Endometrium (tissue), 2 donors: ENCODE measurements at regions not wholly inside any gene's neighbourhood (a gene's known extent, or its start where the extent isn't known, plus 50 kb on each side); places are given as distances from the start of the nearest gene placed in this dataset.
"Not testable (repeated sequence)": the region's sequence is repeated elsewhere in the genome, so short reads cannot be mapped to it uniquely, and the experiment has no call there.

Experiments
- FAIRE-seq: peaks from 2 replicates; lab custom pipeline; 2012; peaks lifted over from hg19 to GRCh38; lab: Jason Lieb, UNC
- donor health status: control.
- donor health status: control.

DNA sequence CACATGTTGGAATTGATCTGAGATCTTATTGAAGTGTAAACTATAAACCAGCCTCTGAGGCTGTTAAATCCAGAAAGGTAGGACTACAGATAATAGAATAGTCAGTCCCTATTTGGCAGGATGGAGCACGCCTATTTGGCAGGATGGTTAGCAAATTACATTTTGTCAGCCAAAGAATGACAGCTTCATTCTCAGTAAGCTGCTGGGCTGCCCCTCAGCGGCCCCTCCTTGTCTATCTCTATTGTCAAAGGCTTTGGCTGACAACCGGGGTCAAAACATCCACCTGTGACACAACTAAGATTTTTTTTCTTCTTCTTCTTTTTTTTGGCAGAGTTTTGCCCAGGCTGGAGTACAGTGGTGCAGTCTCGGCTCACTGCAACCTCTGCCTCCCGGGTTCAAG lies 123.4 kb upstream of the ECI2 start:
- FAIRE-seq, result no peak

DNA sequence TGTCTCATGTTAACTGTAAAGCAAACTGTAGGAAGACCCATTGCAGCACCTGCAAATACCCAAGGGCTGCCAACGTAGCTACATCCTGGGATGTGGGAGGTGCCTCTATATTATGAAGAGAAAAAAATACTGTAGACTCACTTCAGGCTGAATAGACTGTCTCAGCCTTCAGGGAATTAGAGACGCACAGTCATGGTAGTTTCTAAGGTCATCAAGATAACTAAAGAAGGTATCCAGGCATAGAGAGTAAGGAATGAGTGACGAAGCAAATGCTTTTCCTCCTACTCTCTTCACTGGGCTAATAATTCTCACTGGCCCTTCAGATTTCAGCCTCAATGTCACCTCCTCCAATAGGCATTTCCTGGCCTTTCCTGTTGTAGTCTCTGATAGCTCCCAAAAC lies 121.6 kb upstream of the ECI2 start:
- no peak for FAIRE-seq

DNA sequence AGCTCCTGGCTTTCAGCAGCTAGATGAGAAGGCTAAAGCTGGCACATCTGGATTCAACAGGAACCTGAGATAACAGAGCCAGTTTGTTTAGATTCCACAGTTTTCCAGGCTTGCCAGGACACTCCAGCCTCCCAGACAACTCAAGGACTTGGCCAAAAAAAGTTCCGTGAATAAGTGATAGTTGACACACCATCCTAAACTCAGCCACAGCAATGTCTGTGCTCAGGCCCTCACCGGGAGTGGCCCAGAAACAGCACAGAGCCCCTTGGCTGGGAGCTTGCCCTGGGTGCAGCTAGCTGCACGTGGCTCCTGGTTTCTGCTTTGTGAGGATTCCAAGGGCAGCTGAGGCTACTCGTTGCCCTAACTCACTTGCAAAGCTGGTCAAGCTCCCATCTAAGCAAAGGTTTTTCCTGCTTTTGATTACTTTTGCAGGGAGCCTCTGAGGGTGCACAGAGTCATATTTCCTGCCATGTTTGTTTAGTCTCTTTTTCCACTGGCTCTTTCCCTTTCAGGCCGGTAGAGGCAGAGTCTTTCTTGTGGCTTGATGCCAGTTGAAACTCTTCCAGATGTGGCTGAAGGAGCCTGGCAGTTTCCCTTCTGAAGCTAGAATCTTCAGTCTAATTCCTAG lies 118.3 kb upstream of the ECI2 start:
- peak; percentile 12 for FAIRE-seq

DNA sequence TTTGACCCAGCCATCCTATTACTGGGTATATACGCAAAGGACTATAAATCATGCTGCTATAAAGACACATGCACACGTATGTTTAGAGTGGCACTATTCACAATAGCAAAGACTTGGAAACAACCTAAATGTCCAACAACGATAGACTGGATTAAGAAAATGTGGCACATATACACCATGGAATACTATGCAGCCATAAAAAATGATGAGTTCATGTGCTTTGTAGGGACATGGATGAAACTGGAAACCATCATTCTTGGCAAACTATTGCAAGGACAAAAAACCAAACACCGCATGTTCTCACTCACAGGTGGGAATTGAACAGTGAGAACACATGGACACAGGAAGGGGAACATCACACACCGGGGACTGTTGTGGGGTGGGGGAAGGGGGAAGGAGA lies 117.1 kb upstream of the ECI2 start:
- FAIRE-seq, result not testable (repeated sequence)

DNA sequence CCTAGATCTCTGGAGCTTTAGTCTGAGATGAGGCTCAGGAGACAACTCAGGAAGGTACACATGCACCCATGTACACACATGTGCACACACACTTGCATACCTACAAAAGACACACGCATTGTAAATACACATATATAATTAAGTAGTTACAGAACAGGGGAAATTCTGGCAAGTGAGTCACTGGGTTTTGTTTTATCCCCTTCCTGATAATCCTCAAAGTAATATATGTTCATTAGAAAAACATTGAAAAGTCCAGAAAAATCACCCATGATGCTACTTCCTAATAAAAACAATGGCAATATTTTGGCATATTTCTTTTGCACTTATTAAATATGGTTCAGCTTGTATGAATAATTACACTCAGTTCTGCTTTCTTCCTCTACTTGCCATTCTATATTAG lies 115.3 kb upstream of the ECI2 start:
- no peak for FAIRE-seq

DNA sequence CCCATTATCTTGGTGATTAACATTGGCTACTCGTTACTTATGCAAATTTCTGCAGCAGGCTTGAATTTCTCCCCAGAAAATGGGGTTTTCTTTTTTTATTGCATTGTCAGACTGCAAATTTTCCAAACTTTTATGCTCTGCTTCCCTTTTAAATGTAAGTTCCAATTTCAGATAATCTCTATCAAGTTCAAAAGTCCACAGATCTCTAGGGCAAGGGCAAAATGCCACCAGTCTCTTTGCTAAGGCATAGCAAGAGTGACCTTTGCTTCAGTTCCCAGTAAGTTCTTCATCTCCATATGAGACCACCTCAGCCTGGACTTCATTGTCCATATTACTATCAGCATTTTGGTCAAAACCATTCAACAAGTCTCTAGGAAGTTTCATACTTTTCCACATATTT lies 108.5 kb upstream of the ECI2 start:
- not testable (repeated sequence) for FAIRE-seq

DNA sequence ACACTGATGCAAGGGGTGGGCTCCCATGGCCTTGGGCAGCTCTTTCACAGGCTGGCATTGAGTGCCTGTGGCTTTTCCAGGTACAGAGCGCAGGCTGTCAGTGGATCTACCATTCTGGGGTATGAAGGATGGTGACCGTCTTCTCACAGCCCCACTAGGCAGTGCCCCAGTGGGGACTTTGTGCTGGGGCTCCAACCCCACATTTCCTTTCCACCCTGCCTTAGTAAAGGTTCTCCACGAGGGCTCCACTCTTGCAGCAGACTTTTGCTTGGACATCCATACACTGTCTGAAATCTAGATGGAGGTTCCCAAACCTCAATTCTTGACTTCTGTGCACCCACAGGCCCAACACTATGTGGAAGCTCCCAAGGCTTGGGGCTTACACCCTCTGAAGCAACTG lies 107.9 kb upstream of the ECI2 start:
- FAIRE-seq, result no peak

DNA sequence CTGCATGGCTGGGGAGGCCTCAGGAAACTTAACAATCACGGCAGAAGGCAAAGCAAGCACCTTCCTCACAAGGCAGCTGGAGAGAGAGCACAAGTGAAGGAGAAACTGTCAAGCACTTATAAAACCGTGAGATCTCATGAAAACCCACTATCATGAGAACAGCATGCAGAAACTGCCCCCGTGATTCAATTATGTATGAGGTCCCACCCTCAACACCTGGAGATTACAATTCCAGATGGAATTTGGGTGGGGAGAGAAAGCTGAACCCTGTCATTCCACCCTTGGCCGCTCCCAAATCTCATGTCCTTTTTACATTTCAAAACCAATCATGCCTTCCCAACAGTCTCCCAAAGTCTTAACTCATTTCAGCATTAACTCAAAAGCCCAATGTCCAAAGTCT lies 107.2 kb upstream of the ECI2 start:
- FAIRE-seq, result no peak

DNA sequence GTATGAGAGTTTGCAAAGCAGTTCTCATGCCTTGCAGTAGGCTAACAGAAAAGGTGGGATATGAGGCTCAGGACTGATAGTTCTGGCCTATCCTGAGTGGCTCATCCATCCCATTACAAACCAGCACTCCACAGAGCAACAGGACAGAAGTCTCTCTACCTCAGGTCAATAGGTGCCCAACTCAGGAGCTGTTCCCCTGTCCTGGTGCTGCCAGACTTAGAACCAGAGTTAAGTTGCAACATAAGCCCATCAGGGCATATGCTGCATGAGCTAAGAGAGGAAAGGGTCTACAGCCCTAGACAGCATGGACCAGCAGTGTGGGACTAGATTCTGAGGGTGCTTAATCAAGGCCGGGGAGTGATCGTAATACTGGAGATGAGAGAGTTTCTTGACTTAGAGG lies 104.8 kb upstream of the ECI2 start:
- FAIRE-seq, result no peak

DNA sequence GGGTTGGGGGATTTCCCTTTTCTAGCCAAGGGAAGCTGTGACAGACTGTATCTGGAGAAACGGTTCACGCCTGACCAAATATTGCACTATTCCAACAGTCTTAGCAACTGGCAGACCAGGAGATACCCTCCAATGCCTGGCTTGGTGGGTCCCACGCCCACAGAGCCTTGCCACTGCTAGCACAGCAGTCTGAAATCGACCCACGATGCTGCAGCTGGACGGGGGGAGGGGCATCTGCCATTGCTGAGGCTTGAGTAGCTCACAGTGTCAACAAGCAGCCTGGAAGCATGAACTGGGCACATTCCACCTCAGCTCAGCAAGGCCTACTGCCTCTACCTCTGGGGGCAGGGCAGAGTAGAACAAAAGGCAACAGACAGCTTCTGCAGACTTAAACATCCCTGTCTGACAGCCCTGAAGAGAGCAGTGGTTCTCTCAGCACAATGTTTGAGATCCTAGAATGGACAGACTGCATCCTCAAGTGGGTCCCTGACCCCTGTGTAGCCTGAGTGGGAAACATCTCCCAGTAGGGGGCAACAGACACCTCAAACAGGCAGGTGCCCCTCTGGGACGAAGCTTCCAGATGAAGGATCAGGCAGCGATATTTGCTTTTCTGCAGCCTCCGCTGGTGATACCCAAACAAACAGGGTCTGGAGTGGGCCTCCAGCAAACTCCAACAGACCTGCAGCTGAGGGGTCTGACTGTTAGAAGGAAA lies 89.9 kb upstream of the ECI2 start:
- no peak for FAIRE-seq

DNA sequence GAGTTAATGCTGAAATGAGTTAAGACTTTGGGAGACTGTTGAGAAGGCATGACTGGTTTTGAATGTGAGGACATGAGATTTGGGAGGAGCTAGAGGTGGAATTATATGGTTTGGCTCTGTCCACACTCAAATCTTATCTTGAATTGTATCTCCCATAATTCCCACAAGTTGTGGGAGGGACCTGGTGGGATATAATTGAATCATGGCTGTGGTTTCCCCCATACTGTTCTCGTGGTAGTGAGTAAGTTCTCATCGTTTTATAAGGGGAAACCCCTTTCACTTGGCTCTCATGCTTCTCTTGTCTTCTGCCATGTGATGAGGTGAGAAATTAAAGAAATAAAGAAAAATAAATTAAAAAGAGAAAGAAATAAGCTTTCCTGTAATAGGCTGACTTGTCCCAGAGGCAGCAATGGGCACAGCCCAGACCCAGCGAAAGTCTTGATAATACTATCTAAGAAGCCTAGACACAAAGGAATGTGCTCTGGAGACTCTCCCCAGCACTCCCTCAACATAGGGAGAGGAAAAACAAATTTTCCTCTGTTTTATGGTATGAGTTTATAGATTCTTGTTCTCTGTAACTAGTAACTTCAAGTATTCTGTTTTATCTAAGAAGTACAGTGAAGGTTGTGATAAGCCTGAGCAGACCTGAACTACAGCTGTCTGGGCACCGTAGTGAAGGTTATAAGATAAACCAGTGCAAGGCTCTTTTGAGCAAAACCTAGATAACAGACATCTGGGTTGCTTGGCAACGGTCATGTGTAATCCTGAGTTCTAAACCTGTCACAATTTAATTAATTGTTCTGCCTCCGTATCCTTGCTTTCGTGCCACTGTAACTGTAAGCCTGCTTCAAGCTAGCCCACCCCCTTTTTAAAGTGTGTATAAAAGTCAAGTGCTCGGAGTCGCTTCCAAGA lies 88.9 kb upstream of the ECI2 start:
- FAIRE-seq, result no peak

DNA sequence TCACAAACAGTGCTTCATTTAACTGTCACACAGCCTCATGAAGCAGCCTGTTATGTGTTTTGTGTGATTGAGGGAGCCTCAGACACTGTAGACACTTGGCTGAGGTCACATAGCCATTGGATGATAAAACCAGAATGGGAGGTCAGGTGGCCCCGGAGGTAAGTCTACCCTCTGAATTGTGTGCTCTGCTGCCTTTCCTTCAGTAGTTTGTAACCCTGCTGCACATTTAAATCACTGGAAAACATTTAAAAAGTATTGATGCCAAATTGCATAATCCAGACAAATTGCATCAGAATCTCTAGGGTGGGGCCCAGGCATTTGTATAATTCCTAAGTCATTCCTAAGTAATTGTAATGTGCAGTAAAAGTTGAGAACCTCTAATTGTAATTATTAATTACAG lies 85.2 kb upstream of the ECI2 start:
- no peak for FAIRE-seq

DNA sequence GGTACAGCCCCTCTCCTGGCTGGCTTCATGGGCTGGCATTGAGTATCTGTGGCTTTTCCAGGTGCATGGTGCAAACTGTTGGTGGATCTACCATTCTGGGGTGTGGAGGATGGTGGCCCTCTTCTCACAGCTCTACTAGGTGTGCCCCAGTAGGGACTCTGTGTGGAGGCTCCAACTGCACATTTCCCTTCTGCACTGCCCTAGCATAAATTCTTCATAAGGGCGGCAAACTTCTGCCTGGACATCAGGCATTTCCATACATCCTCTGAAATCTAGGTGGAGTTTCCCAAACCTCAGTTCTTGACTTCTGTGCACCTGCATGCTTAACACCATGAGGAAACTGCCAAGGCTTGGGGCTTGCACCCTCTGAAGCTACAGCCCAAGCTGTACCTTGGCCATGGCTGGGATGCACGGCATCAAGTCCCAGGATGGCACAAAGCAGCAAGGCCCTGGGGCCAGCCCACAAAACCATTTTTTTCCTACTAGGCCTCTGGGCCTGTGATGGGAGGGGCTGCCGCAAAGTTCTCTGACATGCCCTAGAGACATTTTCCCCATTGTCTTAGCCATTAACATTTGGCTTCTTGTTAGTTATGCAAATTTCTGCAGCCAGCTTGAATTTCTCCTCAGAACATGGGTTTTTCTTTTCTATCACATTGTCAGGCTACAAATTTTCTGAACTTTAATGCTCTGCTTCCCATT lies 83.4 kb upstream of the ECI2 start:
- not testable (repeated sequence) for FAIRE-seq

DNA sequence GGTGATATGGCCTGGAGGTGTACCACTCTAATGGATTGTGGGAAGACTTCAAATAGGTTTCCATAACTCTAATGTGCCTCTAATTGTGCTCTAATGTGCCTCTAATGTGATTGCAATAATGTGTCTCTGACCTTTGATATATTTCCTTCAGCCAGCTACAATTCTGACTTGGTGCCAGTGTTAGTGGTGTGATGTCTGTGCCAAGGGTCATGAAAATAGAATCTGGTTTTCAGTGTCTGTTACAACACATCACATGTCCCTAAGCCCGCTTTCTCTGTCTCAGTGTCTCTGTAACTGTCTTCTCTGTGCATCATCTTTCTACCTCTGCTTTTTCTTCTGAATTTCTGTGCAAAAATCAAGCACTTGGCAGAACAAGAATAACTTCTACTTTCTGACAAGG lies 77.2 kb upstream of the ECI2 start:
- FAIRE-seq, result no peak

DNA sequence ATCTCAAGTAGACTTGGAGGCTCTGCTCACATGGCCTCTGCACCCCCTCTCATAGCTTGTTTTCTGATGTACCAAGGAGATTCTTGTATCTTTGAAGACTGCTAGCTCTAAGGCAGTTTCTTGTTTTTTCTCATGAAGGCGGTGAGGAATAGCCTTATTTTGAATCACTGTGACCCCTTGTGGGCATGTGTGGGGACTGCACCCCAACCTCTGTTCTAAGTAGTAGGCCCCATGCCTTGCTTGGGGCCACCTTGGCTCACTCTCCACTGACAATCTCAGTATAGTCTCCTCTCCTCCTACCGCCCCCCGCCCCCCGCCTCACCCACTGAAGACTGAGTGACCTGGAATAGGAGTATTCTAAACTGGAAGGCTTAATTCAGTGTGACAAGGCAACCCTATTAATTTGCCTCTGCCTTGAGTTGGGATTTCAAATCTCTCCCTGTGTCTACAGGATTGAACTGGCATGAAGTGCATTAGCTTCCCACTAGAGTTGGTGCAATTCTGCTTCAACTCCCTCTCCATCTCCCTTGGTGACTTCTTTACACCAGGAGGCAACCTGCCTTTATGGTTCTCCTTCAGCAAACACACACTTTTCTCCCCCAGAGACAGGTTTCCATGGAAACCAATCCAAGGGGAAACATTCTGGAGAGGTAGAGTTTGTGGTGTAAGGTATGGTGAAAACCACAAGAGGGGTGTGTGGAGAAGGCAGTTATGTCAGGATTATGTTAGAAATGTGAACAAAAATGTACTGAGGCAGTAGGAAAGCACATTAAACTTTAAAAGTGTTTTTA lies 75.4 kb upstream of the ECI2 start:
- FAIRE-seq, result no peak

DNA sequence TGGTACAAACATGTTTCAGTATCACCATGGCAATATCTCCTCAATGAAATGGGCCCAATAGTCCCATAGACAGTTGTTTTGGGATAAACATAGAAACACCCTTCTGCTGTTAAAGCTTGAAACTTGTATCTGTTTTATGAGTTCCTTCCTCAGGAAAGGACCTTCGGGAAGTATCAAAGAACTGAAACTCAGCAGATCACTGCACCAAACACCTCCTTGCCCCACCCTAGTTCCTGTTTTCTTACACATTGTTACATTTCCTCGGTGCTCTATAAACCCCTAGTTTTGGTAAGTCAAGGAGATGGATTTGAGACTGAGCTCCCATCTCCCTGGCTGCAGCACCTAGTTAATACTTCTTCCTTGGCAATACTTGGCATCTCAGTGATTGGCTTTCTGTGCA lies 73.8 kb upstream of the ECI2 start:
- no peak for FAIRE-seq

DNA sequence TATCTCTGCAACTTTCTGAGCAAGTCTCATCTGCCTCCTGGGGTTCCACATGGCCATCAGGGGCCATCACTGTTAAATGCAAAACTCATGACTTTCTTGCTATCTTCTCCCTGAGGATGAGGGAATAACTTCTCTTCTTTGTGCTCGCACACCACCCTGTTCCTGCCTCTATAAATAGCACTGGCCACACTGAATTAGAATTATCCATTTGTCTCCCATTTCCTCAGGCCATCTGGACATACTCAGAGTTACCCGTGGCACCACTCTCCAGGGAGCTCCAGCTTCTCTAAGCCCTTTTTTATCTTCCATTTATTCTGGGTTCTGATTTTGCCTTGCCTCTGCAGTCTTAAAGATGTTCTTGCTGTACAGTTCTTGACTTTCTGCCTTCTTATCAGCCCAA lies 72.8 kb upstream of the ECI2 start:
- no peak for FAIRE-seq

DNA sequence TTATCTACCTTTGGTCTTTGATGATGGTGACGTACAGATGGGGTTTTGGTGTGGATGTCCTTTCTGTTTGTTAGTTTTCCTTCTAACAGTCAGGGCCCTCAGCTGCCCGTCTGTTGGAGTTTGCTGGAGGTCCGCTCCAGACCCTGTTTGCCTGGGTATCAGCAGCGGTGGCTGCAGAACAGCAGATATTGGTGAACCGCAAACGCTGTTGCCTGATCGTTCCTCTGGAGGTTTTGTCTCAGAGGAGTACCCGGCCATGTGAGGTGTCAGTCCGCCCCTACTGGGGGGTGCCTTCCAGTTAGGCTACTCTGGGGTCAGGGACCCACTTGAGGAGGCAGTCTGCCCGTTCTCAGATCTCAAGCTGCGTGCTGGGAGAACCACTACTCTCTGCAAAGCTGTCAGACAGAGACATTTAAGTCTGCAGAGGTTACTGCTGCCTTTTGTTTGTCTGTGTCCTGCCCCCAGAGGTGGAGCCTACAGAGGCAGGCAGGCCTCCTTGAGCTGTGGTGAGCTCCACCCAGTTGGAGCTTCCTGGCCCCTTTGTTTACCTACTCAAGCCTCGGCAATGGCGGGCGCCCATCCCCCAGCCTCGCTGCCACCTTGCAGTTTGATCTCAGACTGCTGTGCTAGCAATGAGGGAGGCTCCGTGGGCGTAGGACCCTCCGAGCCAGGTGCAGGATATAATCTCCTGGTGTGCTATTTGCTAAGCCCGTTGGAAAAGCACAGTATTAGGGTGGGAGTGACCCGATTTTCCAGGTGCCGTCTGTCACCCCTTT lies 68.5 kb upstream of the ECI2 start:
- FAIRE-seq, result not testable (repeated sequence)

DNA sequence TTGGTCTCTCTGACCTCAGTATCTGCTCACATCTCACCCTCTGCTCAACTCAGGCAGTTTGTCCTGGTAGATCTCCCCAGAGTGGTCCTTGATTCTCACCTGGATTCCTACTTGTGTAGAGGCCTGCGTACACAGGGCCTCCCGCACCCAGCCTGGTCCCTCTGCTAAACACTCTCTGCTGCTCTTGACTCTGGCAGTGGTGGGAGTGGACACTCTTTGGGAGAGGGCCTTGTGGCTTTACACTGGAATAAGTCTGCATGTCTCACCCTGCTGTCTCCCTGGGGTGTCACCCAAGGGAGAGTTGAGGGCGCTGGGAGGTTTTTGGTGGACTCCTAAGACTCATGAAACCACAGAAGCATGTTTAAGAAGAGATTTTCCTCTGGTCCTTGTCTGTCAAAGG lies 57.3 kb upstream of the ECI2 start:
- no peak for FAIRE-seq

DNA sequence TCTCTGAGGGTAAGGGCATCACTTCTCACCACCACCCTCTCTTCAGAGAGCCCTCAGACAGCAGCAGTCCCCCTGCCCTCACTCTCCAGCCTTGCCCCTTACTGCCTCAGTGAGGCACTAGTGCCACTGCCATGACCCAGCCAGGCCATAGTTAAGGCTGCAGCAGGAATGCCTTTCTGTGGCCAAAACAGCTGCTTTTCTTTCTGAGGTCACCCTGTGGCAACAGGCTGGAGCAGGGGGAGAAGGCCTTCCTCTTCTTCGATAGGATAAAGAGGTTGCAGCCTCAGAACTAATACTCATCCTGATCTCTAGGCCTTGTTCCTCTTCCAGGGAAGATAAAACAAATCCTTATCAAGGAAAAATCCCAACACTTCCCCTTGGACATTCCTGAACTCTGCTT lies 56.8 kb upstream of the ECI2 start:
- FAIRE-seq, result no peak

DNA sequence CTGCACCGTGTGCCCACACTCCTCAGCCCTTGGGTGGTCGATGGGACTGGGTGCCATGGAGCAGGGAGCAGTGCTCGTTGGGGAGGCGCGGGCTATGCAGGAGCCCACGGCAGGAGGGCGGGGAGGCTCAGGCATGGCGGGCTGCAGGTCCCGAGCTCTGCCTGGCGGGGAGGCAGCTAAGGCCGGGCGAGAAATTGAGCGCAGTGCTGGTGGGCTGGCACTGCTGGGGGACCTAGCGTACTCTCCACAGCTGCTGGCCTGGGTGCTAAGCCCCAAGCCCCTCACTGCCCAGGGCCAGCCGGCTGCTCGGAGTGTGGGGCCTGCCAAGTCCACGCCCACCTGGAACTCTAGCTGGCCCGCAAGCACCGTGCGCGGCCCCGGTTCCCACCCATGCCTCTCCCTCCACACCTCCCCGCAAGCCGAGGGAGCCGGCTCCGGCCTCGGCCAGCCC lies 55.9 kb upstream of the ECI2 start:
- FAIRE-seq, result no peak
